K562 (cell line): ENCODE measurements at regions not wholly inside any gene's neighbourhood (a gene's known extent, or its start where the extent isn't known, plus 50 kb on each side); places are given as distances from the start of the nearest gene placed in this dataset.

Experiments
- CAMTA2 ChIP-seq: fragments of 250-450 bp; sonication (Bioruptor Pico); conservative IDR thresholded peaks from 2 replicates; pipeline ENCODE4 v1.5.1; 2022
- CBFA2T2 ChIP-seq: fragments of 450-650 bp; conservative IDR thresholded peaks from 2 replicates; pipeline ENCODE4 v1.6.1; 2017; ENCODE audit warnings: mild to moderate bottlenecking
- CHAMP1 ChIP-seq: fragments of 450-650 bp; IDR thresholded peaks from 2 replicates; pipeline ENCODE4 v1.6.1; 2016; ENCODE audit warnings: mild to moderate bottlenecking
- KDM1A ChIP-seq, 2 experiments: fragments of 450-650 bp; IDR thresholded peaks; 2 replicates each; pipeline ENCODE4 v1.6.1; 2016; ENCODE audit warnings: mild to moderate bottlenecking in 2 of 2
- KLF16 ChIP-seq: IDR thresholded peaks from 2 replicates; pipeline ENCODE4 v1.6.1; 2016; ENCODE audit warnings: antibody characterized with exemption
- NCOA6 ChIP-seq: fragments of 450-650 bp; IDR thresholded peaks from 2 replicates; pipeline ENCODE4 v1.6.1; 2017; ENCODE audit warnings: mild to moderate bottlenecking
- NFE2L1 ChIP-seq: fragments of 450-650 bp; IDR thresholded peaks from 2 replicates; pipeline ENCODE4 v1.6.1; 2016; ENCODE audit warnings: missing genetic modification characterization, low read depth, mild to moderate bottlenecking, missing compliant biosample characterization, moderate library complexity, borderline replicate concordance
- NFIX ChIP-seq: fragments of 250-450 bp; sonication (Bioruptor Pico); IDR thresholded peaks from 2 replicates; pipeline ENCODE4 v1.4.0; 2020; ENCODE audit warnings: low read depth, mild to moderate bottlenecking, moderate library complexity
- NR2F6 ChIP-seq: fragments of 450-650 bp; formaldehyde crosslinking; IDR thresholded peaks from 2 replicates; pipeline ENCODE4 v1.4.0; 2020; ENCODE audit warnings: mild to moderate bottlenecking
- PTRF ChIP-seq: fragments of 450-650 bp; IDR thresholded peaks from 2 replicates; pipeline ENCODE4 v1.6.1; 2016; ENCODE audit warnings: mild to moderate bottlenecking, missing genetic modification characterization, missing compliant biosample characterization
- PURB ChIP-seq: sonication (generic); formaldehyde crosslinking; IDR thresholded peaks from 2 replicates; pipeline ENCODE4 v1.9.0; 2021; ENCODE audit warnings: low read depth, mild to moderate bottlenecking, missing genetic modification reagents
- REST ChIP-seq, 2 experiments: fragments of 450-650 bp; formaldehyde crosslinking in 1 of 2; IDR thresholded peaks; 2 replicates each; pipeline versions ENCODE4 v1.4.0 to v1.6.1; 2014 to 2020; ENCODE audit warnings: mild to moderate bottlenecking in 2 of 2, borderline replicate concordance in 1 of 2, low read depth in 1 of 2
- RFX1 ChIP-seq: fragments of 450-650 bp; IDR thresholded peaks from 2 replicates; pipeline ENCODE4 v1.6.1; 2016; ENCODE audit warnings: mild to moderate bottlenecking, moderate library complexity
- TF ChIP-seq, protein P1 (sequence below): sonication (generic); formaldehyde crosslinking; IDR thresholded peaks from 2 replicates; pipeline ENCODE4 v1.8.0; 2022; ENCODE audit warnings: missing genetic modification reagents, mild to moderate bottlenecking, borderline replicate concordance
- TF ChIP-seq, protein P2 (sequence below): sonication (generic); formaldehyde crosslinking; IDR thresholded peaks from 2 replicates; pipeline ENCODE4 v1.8.1; 2022; ENCODE audit warnings: missing genetic modification reagents

- TF ChIP-seq REST (IDR thresholded peaks at IDR 0.05; ENCODE audit: borderline replicate concordance) (no peak), REST (CRISPR knock-in tag; IDR thresholded peaks at IDR 0.05; ENCODE audit: low read depth) (no peak), NCOA6 (no peak), NFIX (CRISPR knock-in tag) (no peak), CBFA2T2 (no peak), NR2F6 (CRISPR knock-in tag) (no peak), PURB (CRISPR knock-in tag) (no peak), PTRF (tag) (no peak), CAMTA2 (CRISPR knock-in tag) (no peak), KDM1A (IDR thresholded peaks at IDR 0.05) (no peak), KLF16 (no peak), RFX1 (no peak), CHAMP1 (no peak), NFE2L1 (tag) (no peak)
- TF ChIP-seq, protein P1, sequence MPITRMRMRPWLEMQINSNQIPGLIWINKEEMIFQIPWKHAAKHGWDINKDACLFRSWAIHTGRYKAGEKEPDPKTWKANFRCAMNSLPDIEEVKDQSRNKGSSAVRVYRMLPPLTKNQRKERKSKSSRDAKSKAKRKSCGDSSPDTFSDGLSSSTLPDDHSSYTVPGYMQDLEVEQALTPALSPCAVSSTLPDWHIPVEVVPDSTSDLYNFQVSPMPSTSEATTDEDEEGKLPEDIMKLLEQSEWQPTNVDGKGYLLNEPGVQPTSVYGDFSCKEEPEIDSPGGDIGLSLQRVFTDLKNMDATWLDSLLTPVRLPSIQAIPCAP = no peak
- TF ChIP-seq, protein P2, sequence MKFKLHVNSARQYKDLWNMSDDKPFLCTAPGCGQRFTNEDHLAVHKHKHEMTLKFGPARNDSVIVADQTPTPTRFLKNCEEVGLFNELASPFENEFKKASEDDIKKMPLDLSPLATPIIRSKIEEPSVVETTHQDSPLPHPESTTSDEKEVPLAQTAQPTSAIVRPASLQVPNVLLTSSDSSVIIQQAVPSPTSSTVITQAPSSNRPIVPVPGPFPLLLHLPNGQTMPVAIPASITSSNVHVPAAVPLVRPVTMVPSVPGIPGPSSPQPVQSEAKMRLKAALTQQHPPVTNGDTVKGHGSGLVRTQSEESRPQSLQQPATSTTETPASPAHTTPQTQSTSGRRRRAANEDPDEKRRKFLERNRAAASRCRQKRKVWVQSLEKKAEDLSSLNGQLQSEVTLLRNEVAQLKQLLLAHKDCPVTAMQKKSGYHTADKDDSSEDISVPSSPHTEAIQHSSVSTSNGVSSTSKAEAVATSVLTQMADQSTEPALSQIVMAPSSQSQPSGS = no peak
Observed at GRCh38 chr4:66000510-66001117, 330.3 kb upstream of the EPHA5 start (continued).
